Small intestine (tissue), 7 donors: ENCODE measurements at regions not wholly inside any gene's neighbourhood (a gene's known extent, or its start where the extent isn't known, plus 50 kb on each side); places are given as distances from the start of the nearest gene placed in this dataset.

Experiments used
- DNase-seq, 2 donors: peaks; one replicate each; pipeline versions ENCODE4 v3.0.0 to v3.0.0-alpha.2; 2013
- FAIRE-seq: peaks from 2 replicates; lab custom pipeline; 2012; peaks lifted over from hg19 to GRCh38; lab: Jason Lieb, UNC
- H3K27ac ChIP-seq, 3 donors: one replicate each; pipeline ENCODE4 v1.5.1; 2013; ENCODE audit warnings: low read length in 2 of 3, mild to moderate bottlenecking in 2 of 3, control low read depth in 1 of 3, inconsistent platforms in 1 of 3, low read depth in 1 of 3, moderate library complexity in 1 of 3
- H3K27me3 ChIP-seq, 3 donors: one replicate each; pipeline ENCODE4 v1.6.1; 2013; ENCODE audit warnings: low read length in 3 of 3, inconsistent platforms in 1 of 3; ENCODE audit not compliant: control insufficient read depth in 3 of 3, insufficient read depth in 3 of 3
- H3K36me3 ChIP-seq, 3 donors: one replicate each; pipeline ENCODE4 v1.6.1; 2013; ENCODE audit warnings: low read length in 3 of 3, inconsistent platforms in 1 of 3, low read depth in 1 of 3, mild to moderate bottlenecking in 1 of 3, moderate library complexity in 1 of 3; ENCODE audit not compliant: control insufficient read depth in 3 of 3, insufficient read depth in 2 of 3
- H3K4me1 ChIP-seq, 3 donors: one replicate each; pipeline ENCODE4 v1.6.1; 2013; ENCODE audit warnings: low read length in 2 of 3, inconsistent platforms in 1 of 3, low read depth in 1 of 3, mild to moderate bottlenecking in 1 of 3, moderate library complexity in 1 of 3; ENCODE audit not compliant: control insufficient read depth in 3 of 3, insufficient read depth in 2 of 3
- H3K4me3 ChIP-seq, 3 donors: one replicate each; pipeline ENCODE4 v1.5.1; 2013; ENCODE audit warnings: low read length in 3 of 3, control low read depth in 1 of 3, inconsistent platforms in 1 of 3, low read depth in 1 of 3, mild to moderate bottlenecking in 1 of 3, moderate library complexity in 1 of 3
- H3K9me3 ChIP-seq, 2 donors: one replicate each; pipeline ENCODE4 v1.6.1; 2013; ENCODE audit warnings: low read depth in 1 of 2, low read length in 1 of 2; ENCODE audit not compliant: control insufficient read depth in 2 of 2, insufficient read depth in 1 of 2
- whole genome bisulfite sequencing, 3 donors: extraction: QIAGEN DNeasy Blood & Tissue Kit; methylation state at CpG; one replicate each; pipeline ENCODE4 v1.1.7; 2013; 5-methylcytosine and 5-hydroxymethylcytosine counted together
- donor health status: healthy with polysubstance abuse.
- donor health status: control.
- donor health status: control.
- donor health status: Bipolar disorder and iron deficiency.
- donor health status: healthy.

GRCh38 chr6:163818719-163819118 lies 404.2 kb downstream of the QKI start:
- Histone ChIP-seq H3K4me1 (no peaks in the 10 kb centered on the region), H3K36me3 (no peaks in the 10 kb centered on the region), H3K27me3 (no peaks in the 10 kb centered on the region), H3K9me3 (peaks cover 0 to 4% of the 10 kb centered on the region in 2 donors), H3K4me3 (no peak overlapping the region), H3K27ac (no peak overlapping the region)
- DNase-seq (no peak), FAIRE-seq (no peak)

GRCh38 chr6:163816441-163816840 lies 401.9 kb downstream of the QKI start:
- FAIRE-seq (no peak), DNase-seq (no peak)
- WGBS, 3 donors = 84 to 90% (median 86%) methylated on average over 2 of the region's 2 CpGs
- no peak overlapping the region for H3K27ac ChIP-seq
- H3K36me3 ChIP-seq = no peaks in the 10 kb centered on the region
- no peak overlapping the region for H3K4me3 ChIP-seq
- H3K4me1 ChIP-seq = no peaks in the 10 kb centered on the region
- no peaks in the 10 kb centered on the region for H3K27me3 ChIP-seq
- peaks cover 0 to 4% of the 10 kb centered on the region in 2 donors for H3K9me3 ChIP-seq

- DNase-seq = no peak
- Histone ChIP-seq H3K36me3 (no peaks in the 10 kb centered on the region), H3K4me3 (no peak overlapping the region), H3K9me3 (peaks cover 0 to 4% of the 10 kb centered on the region in 2 donors), H3K4me1 (no peaks in the 10 kb centered on the region), H3K27ac (no peak overlapping the region), H3K27me3 (no peaks in the 10 kb centered on the region)
- no peak for FAIRE-seq
- WGBS, 3 donors = 86 to 97% (median 93%) methylated on average over 2 of the region's 2 CpGs
Observed at GRCh38 chr6:163815796-163816195, 401.3 kb downstream of the QKI start.

- DNase-seq (no peak), FAIRE-seq (no peak)
- WGBS, 3 donors = 71 to 78% (median 76%) methylated on average over 17 of the region's 17 CpGs
- no peak overlapping the region for H3K4me3 ChIP-seq
- no peaks in the 10 kb centered on the region for H3K4me1 ChIP-seq
- H3K27me3 ChIP-seq = no peaks in the 10 kb centered on the region
- no peaks in the 10 kb centered on the region for H3K36me3 ChIP-seq
- H3K27ac ChIP-seq = no peak overlapping the region
- no peaks in the 10 kb centered on the region for H3K9me3 ChIP-seq
Observed at GRCh38 chr6:163814494-163815364, 400.2 kb downstream of the QKI start.

- WGBS, 3 donors = 69 to 80% (median 76%) methylated on average over 3 of the region's 3 CpGs
- no peaks in the 10 kb centered on the region for H3K4me1 ChIP-seq
- H3K36me3 ChIP-seq = no peaks in the 10 kb centered on the region
- no peak overlapping the region for H3K27ac ChIP-seq
- FAIRE-seq = no peak
- no peaks in the 10 kb centered on the region for H3K27me3 ChIP-seq
- no peak for DNase-seq
- H3K4me3 ChIP-seq = no peak overlapping the region
- no peaks in the 10 kb centered on the region for H3K9me3 ChIP-seq
Observed at GRCh38 chr6:163813979-163814493, 399.5 kb downstream of the QKI start.

- DNase-seq (no peak), FAIRE-seq (no peak)
- Histone ChIP-seq H3K4me3 (no peak overlapping the region), H3K27ac (no peak overlapping the region), H3K9me3 (no peaks in the 10 kb centered on the region), H3K36me3 (no peaks in the 10 kb centered on the region), H3K4me1 (no peaks in the 10 kb centered on the region), H3K27me3 (no peaks in the 10 kb centered on the region)
- WGBS, 3 donors = 60 to 83% (median 81%) methylated on average over 1 of the region's 1 CpG
Observed at GRCh38 chr6:163811317-163811716, 396.8 kb downstream of the QKI start.

- no peak for FAIRE-seq
- no peak overlapping the region for H3K4me3 ChIP-seq
- no peak overlapping the region for H3K27ac ChIP-seq
- H3K36me3 ChIP-seq = no peaks in the 10 kb centered on the region
- 88 to 92% (median 90%) methylated on average over 8 of the region's 8 CpGs for WGBS, 3 donors
- H3K9me3 ChIP-seq = no peaks in the 10 kb centered on the region
- no peaks in the 10 kb centered on the region for H3K4me1 ChIP-seq
- H3K27me3 ChIP-seq = no peaks in the 10 kb centered on the region
- DNase-seq = no peak
Observed at GRCh38 chr6:163809364-163809763, 394.8 kb downstream of the QKI start.

- no peaks in the 10 kb centered on the region for H3K27me3 ChIP-seq
- no peaks in the 10 kb centered on the region for H3K9me3 ChIP-seq
- H3K4me3 ChIP-seq = no peak overlapping the region
- no peaks in the 10 kb centered on the region for H3K36me3 ChIP-seq
- DNase-seq = no peak
- H3K27ac ChIP-seq = no peak overlapping the region
- FAIRE-seq = no peak
- H3K4me1 ChIP-seq = no peaks in the 10 kb centered on the region
- 85 to 91% (median 90%) methylated on average over 5 of the region's 5 CpGs for WGBS, 3 donors
Observed at GRCh38 chr6:163808871-163809270, 394.4 kb downstream of the QKI start.
